AG09309 (cell line): ENCODE measurements at regions not wholly inside any gene's neighbourhood (a gene's known extent, or its start where the extent isn't known, plus 50 kb on each side); places are given as distances from the start of the nearest gene placed in this dataset.

Source experiments
- DNase-seq: peaks from one replicate; pipeline ENCODE4 v3.0.0-alpha.2; 2010; ENCODE audit warnings: low read depth
- H3K4me3 ChIP-seq: 2 replicates; pipeline ENCODE4 v1.5.1; 2011; ENCODE audit warnings: mild to moderate bottlenecking, low read depth, low read length, moderate library complexity; ENCODE audit not compliant: control insufficient read depth
- TF ChIP-seq, protein P1 (sequence below): IDR thresholded peaks from 2 replicates; pipeline ENCODE4 v1.5.1; 2011; ENCODE audit warnings: mild to moderate bottlenecking, low read depth, low read length, inconsistent platforms; ENCODE audit not compliant: insufficient read depth, control insufficient read depth; ENCODE audit errors: missing control alignments

DNA sequence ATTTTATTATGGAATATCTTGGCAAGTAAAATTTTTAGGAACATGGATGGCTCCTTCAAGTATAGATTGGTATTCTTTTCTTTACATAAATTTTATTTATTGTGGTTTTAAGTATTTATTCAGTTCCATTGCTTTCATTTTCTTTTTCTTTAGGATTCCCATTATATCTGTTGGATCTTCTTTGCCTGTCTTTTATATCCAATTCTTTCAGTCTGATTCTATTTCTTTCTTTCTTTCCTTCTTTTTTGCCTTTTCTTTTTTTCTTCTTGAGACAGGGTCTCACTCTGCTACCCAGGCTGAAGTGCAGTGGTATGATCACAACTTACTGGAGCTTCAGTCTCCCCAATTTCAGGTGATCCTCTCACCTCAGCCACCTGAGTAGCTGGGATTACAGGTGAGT lies 74.2 kb upstream of the GLI3 start:
- TF ChIP-seq, protein P1, sequence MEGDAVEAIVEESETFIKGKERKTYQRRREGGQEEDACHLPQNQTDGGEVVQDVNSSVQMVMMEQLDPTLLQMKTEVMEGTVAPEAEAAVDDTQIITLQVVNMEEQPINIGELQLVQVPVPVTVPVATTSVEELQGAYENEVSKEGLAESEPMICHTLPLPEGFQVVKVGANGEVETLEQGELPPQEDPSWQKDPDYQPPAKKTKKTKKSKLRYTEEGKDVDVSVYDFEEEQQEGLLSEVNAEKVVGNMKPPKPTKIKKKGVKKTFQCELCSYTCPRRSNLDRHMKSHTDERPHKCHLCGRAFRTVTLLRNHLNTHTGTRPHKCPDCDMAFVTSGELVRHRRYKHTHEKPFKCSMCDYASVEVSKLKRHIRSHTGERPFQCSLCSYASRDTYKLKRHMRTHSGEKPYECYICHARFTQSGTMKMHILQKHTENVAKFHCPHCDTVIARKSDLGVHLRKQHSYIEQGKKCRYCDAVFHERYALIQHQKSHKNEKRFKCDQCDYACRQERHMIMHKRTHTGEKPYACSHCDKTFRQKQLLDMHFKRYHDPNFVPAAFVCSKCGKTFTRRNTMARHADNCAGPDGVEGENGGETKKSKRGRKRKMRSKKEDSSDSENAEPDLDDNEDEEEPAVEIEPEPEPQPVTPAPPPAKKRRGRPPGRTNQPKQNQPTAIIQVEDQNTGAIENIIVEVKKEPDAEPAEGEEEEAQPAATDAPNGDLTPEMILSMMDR, result no peak
- no peak for DNase-seq
- H3K4me3 ChIP-seq, result no peak overlapping the region

DNA sequence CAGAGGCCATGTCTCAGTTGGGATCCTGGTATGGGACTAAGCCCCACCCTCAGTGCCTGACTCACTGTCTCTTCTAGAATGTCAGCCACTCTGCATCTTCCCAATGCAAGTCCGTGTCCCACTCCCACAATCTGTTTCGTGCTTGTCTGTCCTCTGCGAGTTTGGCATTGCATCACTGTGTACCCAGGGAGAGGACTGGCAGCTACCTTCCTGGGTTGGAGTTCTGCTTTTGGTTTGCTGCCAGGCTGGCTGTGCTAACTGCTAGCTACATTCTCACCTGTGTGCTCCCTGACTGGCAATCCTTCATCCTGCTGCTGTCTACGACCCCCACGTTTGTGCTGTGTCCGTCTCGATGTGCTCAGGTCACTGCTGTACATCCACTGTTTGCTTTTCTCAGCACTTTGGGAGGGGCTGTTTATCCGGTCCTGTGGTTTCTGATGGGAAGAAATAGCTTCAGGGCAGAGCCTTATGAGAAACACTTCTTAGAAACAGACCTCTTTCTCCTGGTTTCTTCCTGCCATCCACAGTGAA lies 56.0 kb upstream of the GLI3 start:
- no peak overlapping the region for H3K4me3 ChIP-seq

DNA sequence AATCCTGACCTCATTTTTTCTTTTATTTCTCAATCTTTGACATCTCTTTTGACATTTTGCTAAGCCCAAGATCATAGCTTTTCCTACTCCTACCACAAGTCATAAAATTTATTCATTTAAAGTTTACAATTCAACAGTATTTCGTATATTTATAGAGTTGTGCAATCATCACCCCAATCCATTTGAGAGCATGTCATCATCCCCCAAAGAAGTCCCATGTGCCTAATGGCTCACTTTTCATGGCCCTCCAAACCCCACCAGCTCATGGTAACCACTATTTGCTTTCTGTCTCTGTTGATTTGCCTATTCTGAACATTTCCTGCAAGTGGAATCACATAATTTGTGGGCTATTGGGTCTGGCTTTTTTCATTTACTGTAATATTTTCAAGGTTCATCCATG lies 52.5 kb upstream of the GLI3 start:
- DNase-seq, result no peak
- TF ChIP-seq, protein P1, result no peak
- H3K4me3 ChIP-seq, result no peak overlapping the region

More for the DNA sequence above, 56.0 kb upstream of the GLI3 start:
- TF ChIP-seq, protein P1, result no peak
- no peak for DNase-seq
